ENCODE measurements at regions not wholly inside any gene's neighbourhood (a gene's known extent, or its start where the extent isn't known, plus 50 kb on each side); places are given as distances from the start of the nearest gene placed in this dataset.

DNA sequence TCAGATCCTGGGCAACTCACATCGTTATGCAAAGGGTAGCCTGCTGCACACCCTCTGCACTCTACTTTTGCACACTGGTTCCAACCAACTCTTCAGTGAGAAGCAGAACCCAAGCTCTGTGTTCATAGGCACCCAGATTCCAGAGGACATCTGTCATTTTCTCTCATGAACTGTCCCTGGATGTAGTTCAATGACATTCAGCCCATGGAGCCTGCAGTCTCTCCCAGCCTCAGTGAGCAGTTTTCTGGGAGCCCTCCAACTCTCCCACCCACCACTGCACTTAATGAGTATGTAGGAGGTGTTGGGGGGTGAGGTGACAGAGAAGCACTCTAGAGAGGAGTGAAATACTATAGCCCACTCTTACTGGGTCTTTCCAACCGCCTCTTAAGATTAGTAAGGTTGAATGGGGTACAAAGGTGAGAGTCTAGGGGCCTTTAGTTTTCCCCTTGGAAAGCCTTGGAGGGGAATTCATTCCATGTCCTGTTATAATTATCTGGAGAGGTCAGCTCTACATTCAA, 58.1 kb upstream of the APOBEC4 start:
- H3K27me3 ChIP-seq = no peaks in the 10 kb centered on the region
- no peaks in the 10 kb centered on the region for H3K36me3 ChIP-seq
- ATAC-seq (no peak), DNase-seq (no peak)
- intact Hi-C loops (cut with DNase I) = no loop called here
- no peaks in the 10 kb centered on the region for H3K4me1 ChIP-seq
- no peaks in the 10 kb centered on the region for H3K9me3 ChIP-seq
- H3K4me3 ChIP-seq = no peak overlapping the region
- TF ChIP-seq CTCF (IDR thresholded peaks at IDR 0.05) = no peak
- H3K27ac ChIP-seq = no peak overlapping the region

DNA sequence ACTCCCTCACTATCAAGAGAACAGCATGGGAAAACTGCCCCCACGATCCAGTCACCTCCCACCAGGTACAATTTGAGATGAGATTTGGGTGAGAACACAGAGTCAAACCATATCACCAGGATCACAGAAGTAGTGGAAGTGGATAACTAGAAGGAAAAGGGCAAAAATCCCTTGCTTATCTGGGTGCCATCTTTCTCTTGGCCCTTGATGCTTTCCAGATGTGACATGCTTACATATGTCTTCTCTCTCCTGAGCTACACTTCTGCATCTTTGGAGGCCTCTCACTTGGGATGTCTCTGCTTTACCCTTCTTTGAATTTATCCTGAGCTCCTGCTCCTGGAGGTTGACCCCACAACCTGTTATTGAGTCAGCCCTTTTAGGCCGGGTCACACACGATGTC, 57.6 kb upstream of the APOBEC4 start:
- no peaks in the 10 kb centered on the region for H3K36me3 ChIP-seq
- no peaks in the 10 kb centered on the region for H3K9me3 ChIP-seq
- no peak for DNase-seq
- ATAC-seq = no peak
- no peak for TF ChIP-seq CTCF (IDR thresholded peaks at IDR 0.05)
- no peak overlapping the region for H3K27ac ChIP-seq
- no peaks in the 10 kb centered on the region for H3K27me3 ChIP-seq
- H3K4me1 ChIP-seq = no peaks in the 10 kb centered on the region
- H3K4me3 ChIP-seq = no peak overlapping the region
- intact Hi-C loops (cut with DNase I) = no loop called here

DNA sequence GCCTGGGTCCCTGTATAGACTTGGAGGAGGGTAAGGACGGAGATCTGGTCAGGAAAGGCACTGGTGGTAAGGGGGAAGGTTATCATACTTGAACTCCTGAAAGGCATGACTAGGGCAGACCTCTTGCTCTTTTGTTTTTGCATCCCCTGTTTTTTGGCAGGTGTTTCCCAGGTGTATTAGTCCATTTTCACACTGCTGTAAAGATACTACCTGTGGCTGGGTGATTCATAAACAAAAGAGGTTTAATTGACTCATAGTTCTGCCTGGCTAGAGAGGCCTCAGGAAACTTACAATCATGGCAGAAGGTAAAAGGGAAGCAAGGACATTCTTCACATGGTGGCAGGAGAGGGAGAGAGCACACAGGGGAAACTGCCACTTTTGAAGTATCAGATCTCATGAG, 57.2 kb upstream of the APOBEC4 start:
- H3K4me3 ChIP-seq = no peak overlapping the region
- no peak for TF ChIP-seq CTCF (IDR thresholded peaks at IDR 0.05)
- intact Hi-C loops (cut with DNase I) = no loop called here
- DNase-seq (no peak), ATAC-seq (no peak)
- no peaks in the 10 kb centered on the region for H3K27me3 ChIP-seq
- H3K27ac ChIP-seq = no peak overlapping the region
- no peaks in the 10 kb centered on the region for H3K36me3 ChIP-seq
- no peaks in the 10 kb centered on the region for H3K9me3 ChIP-seq
- H3K4me1 ChIP-seq = no peaks in the 10 kb centered on the region

DNA sequence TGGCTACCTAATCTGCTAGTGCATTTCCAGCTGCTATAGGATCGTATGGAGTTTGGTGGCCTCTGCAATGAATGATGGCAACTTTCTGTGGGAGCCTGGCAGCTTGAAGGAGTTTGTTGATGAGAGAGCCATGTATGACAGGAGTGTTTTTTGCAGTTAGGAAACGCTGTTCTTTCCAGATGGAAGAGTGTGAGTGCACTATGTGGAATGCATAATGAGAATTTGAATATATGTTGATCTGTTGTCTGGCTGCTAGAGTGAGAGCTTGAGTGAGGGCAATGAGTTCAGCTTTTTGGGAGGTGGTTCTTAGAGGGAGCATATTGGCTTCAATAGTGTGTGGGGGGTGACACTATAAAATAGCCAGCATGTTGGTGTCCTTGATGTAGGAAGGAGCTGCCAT, 51.0 kb upstream of the APOBEC4 start:
- no peak for TF ChIP-seq CTCF (IDR thresholded peaks at IDR 0.05)
- H3K27me3 ChIP-seq = no peaks in the 10 kb centered on the region
- no peak for ATAC-seq

More for the DNA sequence above, 51.0 kb upstream of the APOBEC4 start:
- no peaks in the 10 kb centered on the region for H3K36me3 ChIP-seq
- no peaks in the 10 kb centered on the region for H3K4me1 ChIP-seq
- H3K27ac ChIP-seq = no peak overlapping the region
- H3K4me3 ChIP-seq = no peak overlapping the region
- no peak for DNase-seq
- intact Hi-C loops (cut with DNase I) = no loop called here
- H3K9me3 ChIP-seq = no peaks in the 10 kb centered on the region

All from left lung (tissue), 4 donors.